OCI-LY1 (cell line): ENCODE measurements at regions not wholly inside any gene's neighbourhood (a gene's known extent, or its start where the extent isn't known, plus 50 kb on each side); places are given as distances from the start of the nearest gene placed in this dataset.

Experiments
- EZH2 ChIP-seq: fragments of 200-600 bp; sonication (generic), shearing (Covaris generic); IDR thresholded peaks from 2 replicates; pipeline ENCODE4 v1.8.0; 2017; ENCODE audit warnings: borderline replicate concordance, mixed run types, mild to moderate bottlenecking, antibody characterized with exemption, low read length, moderate library complexity, mixed read lengths
- TF ChIP-seq, protein P1 (sequence below): fragments of 200-600 bp; sonication (generic), shearing (Covaris generic); IDR thresholded peaks from 2 replicates; pipeline ENCODE4 v1.5.1; 2017; ENCODE audit warnings: mild to moderate bottlenecking, antibody characterized with exemption, low read length, moderate library complexity, mixed read lengths

DNA sequence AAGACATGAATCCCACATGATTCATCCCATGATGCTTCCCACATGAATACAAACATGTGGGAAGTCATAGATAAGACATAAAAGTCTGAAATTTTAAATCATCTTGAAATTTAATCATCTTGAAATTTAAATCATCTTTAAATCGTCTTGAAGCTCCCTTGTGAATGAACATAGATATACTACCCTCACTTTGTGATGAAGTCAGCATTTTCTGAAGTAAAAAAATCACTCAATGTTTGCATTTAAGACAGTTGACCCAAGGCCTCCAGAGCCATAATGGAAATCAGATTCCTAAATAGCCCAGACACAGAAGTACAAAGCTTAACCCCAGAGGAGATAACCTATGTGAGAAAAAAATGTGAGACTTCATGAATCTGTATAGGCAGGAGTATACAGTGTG lies 279.4 kb downstream of the ZBBX start:
- TF ChIP-seq, protein P1, sequence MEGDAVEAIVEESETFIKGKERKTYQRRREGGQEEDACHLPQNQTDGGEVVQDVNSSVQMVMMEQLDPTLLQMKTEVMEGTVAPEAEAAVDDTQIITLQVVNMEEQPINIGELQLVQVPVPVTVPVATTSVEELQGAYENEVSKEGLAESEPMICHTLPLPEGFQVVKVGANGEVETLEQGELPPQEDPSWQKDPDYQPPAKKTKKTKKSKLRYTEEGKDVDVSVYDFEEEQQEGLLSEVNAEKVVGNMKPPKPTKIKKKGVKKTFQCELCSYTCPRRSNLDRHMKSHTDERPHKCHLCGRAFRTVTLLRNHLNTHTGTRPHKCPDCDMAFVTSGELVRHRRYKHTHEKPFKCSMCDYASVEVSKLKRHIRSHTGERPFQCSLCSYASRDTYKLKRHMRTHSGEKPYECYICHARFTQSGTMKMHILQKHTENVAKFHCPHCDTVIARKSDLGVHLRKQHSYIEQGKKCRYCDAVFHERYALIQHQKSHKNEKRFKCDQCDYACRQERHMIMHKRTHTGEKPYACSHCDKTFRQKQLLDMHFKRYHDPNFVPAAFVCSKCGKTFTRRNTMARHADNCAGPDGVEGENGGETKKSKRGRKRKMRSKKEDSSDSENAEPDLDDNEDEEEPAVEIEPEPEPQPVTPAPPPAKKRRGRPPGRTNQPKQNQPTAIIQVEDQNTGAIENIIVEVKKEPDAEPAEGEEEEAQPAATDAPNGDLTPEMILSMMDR: no peak
- no peak for TF ChIP-seq EZH2
